ENCODE measurements at regions not wholly inside any gene's neighbourhood (a gene's known extent, or its start where the extent isn't known, plus 50 kb on each side); places are given as distances from the start of the nearest gene placed in this dataset.
A peak's percentile ranks its signal among the peaks of the same experiment; 100 is the strongest.

- Mint-ChIP-seq H3K27ac (no peak overlapping the region), H3K4me3 (no peak overlapping the region)
- TF ChIP-seq CTCF (IDR thresholded peaks at IDR 0.05), result no peak
Observed at GRCh38 chr21:41640748-41641509, 125.9 kb downstream of the RIPK4 start.

GRCh38 chr21:41639766-41640165, 127.1 kb downstream of the RIPK4 start:
- no peaks in the 10 kb centered on the region for H3K36me3 Mint-ChIP-seq (ENCODE audit: low read depth)
- peaks cover 5% of the 10 kb centered on the region for H3K9me3 Mint-ChIP-seq
- H3K27me3 Mint-ChIP-seq (ENCODE audit: low read depth, poor library complexity), result no peaks in the 10 kb centered on the region
- H3K4me1 Mint-ChIP-seq, result peaks cover 39% of the 10 kb centered on the region
- no peak overlapping the region for H3K27ac Mint-ChIP-seq
- no peak for TF ChIP-seq CTCF (IDR thresholded peaks at IDR 0.05)
- no peak for DNase-seq
- no peak overlapping the region for H3K4me3 Mint-ChIP-seq

More at GRCh38 chr21:41640748-41641509, 125.9 kb downstream of the RIPK4 start:
- DNase-seq, result no peak
- H3K4me1 Mint-ChIP-seq, result peaks cover 33% of the 10 kb centered on the region
- H3K36me3 Mint-ChIP-seq (ENCODE audit: low read depth), result no peaks in the 10 kb centered on the region
- H3K27me3 Mint-ChIP-seq (ENCODE audit: low read depth, poor library complexity), result no peaks in the 10 kb centered on the region
- H3K9me3 Mint-ChIP-seq, result peaks cover 5% of the 10 kb centered on the region

- Mint-ChIP-seq H3K4me3 (no peak overlapping the region), H3K4me1 (peaks cover 39% of the 10 kb centered on the region), H3K9me3 (peaks cover 5% of the 10 kb centered on the region), H3K36me3 (ENCODE audit: low read depth) (no peaks in the 10 kb centered on the region), H3K27ac (no peak overlapping the region), H3K27me3 (ENCODE audit: low read depth, poor library complexity) (no peaks in the 10 kb centered on the region)
- TF ChIP-seq CTCF (IDR thresholded peaks at IDR 0.05), result no peak
- no peak for DNase-seq
Observed at GRCh38 chr21:41639336-41639735, 127.5 kb downstream of the RIPK4 start.

- peaks cover 39% of the 10 kb centered on the region for H3K4me1 Mint-ChIP-seq
- peaks cover 5% of the 10 kb centered on the region for H3K9me3 Mint-ChIP-seq
- no peaks in the 10 kb centered on the region for H3K36me3 Mint-ChIP-seq (ENCODE audit: low read depth)
- H3K4me3 Mint-ChIP-seq, result no peak overlapping the region
- peaks cover 4% of the 10 kb centered on the region for H3K27me3 Mint-ChIP-seq (ENCODE audit: low read depth, poor library complexity)
- no peak for TF ChIP-seq CTCF (IDR thresholded peaks at IDR 0.05)
- no peak for DNase-seq
- no peak overlapping the region for H3K27ac Mint-ChIP-seq
Observed at GRCh38 chr21:41638201-41638790, 128.6 kb downstream of the RIPK4 start.

- no peak for DNase-seq
- no peak for TF ChIP-seq CTCF (IDR thresholded peaks at IDR 0.05)
- H3K4me1 Mint-ChIP-seq, result peaks cover 30% of the 10 kb centered on the region
- peaks cover 5% of the 10 kb centered on the region for H3K9me3 Mint-ChIP-seq
- H3K27me3 Mint-ChIP-seq (ENCODE audit: low read depth, poor library complexity), result peaks cover 6% of the 10 kb centered on the region
- no peak overlapping the region for H3K4me3 Mint-ChIP-seq
- H3K27ac Mint-ChIP-seq, result peak overlapping the region; percentile 23
- H3K36me3 Mint-ChIP-seq (ENCODE audit: low read depth), result no peaks in the 10 kb centered on the region
Observed at GRCh38 chr21:41636636-41637630, 129.0 kb upstream of the TMPRSS2 start.
